ENCODE measurements at regions not wholly inside any gene's neighbourhood (a gene's known extent, or its start where the extent isn't known, plus 50 kb on each side); places are given as distances from the start of the nearest gene placed in this dataset.

GRCh38 chr15:61393524-61393923, 164.4 kb upstream of the RORA start:
- TF ChIP-seq, protein P1, sequence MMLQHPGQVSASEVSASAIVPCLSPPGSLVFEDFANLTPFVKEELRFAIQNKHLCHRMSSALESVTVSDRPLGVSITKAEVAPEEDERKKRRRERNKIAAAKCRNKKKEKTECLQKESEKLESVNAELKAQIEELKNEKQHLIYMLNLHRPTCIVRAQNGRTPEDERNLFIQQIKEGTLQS (IDR thresholded peaks at IDR 0.05), result no peak
- TF ChIP-seq CTCF (IDR thresholded peaks at IDR 0.05 in 2 of 3, conservative IDR thresholded peaks at IDR 0.05 in 1 of 3; ENCODE audit: borderline replicate concordance in 1 of 3, insufficient read depth in 1 of 3, low read depth in 2 of 3, low read length in 2 of 3) (no peak), JUND (IDR thresholded peaks at IDR 0.05) (no peak), ZFX (IDR thresholded peaks at IDR 0.05) (no peak), EZH2 (IDR thresholded peaks at IDR 0.05) (no peak), POLR2AphosphoS5 (IDR thresholded peaks at IDR 0.05; ENCODE audit: low read depth, low read length) (no peak), SIN3A (IDR thresholded peaks at IDR 0.05; ENCODE audit: low read depth) (no peak), CBX3 (IDR thresholded peaks at IDR 0.05; ENCODE audit: low read depth) (no peak), MAX (IDR thresholded peaks at IDR 0.05) (no peak), CEBPB (IDR thresholded peaks at IDR 0.05; ENCODE audit: low read depth) (no peak), SP1 (IDR thresholded peaks at IDR 0.05; ENCODE audit: low read depth) (no peak), POLR2A (IDR thresholded peaks at IDR 0.05; ENCODE audit: borderline replicate concordance, extremely low read depth, insufficient read depth, insufficient read length) (no peak), ZBTB33 (IDR thresholded peaks at IDR 0.05; ENCODE audit: extremely low read depth, insufficient replicate concordance, low read length) (no peak), ZNF274 (IDR thresholded peaks at IDR 0.05; ENCODE audit: low read depth, low read length) (no peak)
- no peak overlapping the region for H3K27ac ChIP-seq (ENCODE audit: low read depth, low read length)
- H3K9me3 ChIP-seq (ENCODE audit: control insufficient read depth in 1 of 2, insufficient read depth in 1 of 2, low read depth in 1 of 2, low read length in 2 of 2), result peaks cover 0 to 12% of the 10 kb centered on the region in 2 experiments; a peak in 1 of 4 replicates
- H3K79me2 ChIP-seq (ENCODE audit: insufficient read depth, low read length), result no peaks in the 10 kb centered on the region
- no peak overlapping the region for H3K4me3 ChIP-seq (replicated peaks in 1 of 2; ENCODE audit: low read depth in 1 of 2, low read length in 2 of 2)
- no peaks in the 10 kb centered on the region for H3K4me1 ChIP-seq (ENCODE audit: control insufficient read depth in 1 of 2, insufficient read depth in 2 of 2, low read length in 2 of 2)
- no peak overlapping the region for H3K4me2 ChIP-seq (ENCODE audit: low read length)
- H4K20me1 ChIP-seq (ENCODE audit: insufficient read depth), result no peaks in the 10 kb centered on the region
- ATAC-seq (no peak), DNase-seq (ENCODE audit: low read depth, low spot score) (no peak)
- ChIA-PET CTCF (no interaction called here), POLR2A (no interaction called here), RAD21 (ENCODE audit: low non-redundant PET in 1 of 2, low total read pairs in 2 of 2, uncharacterized antibody in 2 of 2, unreplicated experiment in 2 of 2) (no interaction called here)
- intact Hi-C loops (cut with micrococcal nuclease), result no loop called here
- H3K9ac ChIP-seq (ENCODE audit: low read length), result no peak overlapping the region
- no TSS peak for BruUV-seq (replicated peaks)
- no peak overlapping the region for H2AFZ ChIP-seq (ENCODE audit: low read depth, low read length, poor library complexity, severe bottlenecking)
- no peaks in the 10 kb centered on the region for H3K36me3 ChIP-seq (ENCODE audit: control insufficient read depth in 1 of 2, insufficient read depth in 2 of 2, low read length in 2 of 2)
- no peaks in the 10 kb centered on the region for H3K27me3 ChIP-seq (ENCODE audit: insufficient read depth, low read length)
- no peaks in the 10 kb centered on the region for H3K9me2 ChIP-seq (ENCODE audit: insufficient read depth)
